ENCODE measurements at regions not wholly inside any gene's neighbourhood (a gene's known extent, or its start where the extent isn't known, plus 50 kb on each side); places are given as distances from the start of the nearest gene placed in this dataset.
"Not testable (repeated sequence)": the region's sequence is repeated elsewhere in the genome, so short reads cannot be mapped to it uniquely, and the experiment has no call there.

DNA sequence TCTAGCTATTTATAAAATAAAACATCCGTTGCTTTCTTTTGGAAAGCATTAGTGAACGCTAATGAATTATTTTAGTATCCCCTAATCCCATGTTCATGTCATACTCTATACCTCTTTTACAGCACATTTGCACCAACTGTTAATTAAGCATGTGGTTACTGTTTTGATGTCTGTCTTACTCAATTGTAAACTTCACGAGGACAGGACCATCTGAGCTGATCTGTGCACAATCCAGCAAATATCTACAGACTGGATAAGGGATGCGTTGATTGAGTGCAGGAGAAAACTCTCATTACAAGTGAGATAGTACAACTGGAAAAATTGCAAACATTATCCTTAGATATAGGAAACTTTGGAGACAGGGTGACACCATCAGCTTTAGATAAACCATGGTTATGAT, 201.1 kb downstream of the PCDH20 start:
- DNase-seq: no peak

DNA sequence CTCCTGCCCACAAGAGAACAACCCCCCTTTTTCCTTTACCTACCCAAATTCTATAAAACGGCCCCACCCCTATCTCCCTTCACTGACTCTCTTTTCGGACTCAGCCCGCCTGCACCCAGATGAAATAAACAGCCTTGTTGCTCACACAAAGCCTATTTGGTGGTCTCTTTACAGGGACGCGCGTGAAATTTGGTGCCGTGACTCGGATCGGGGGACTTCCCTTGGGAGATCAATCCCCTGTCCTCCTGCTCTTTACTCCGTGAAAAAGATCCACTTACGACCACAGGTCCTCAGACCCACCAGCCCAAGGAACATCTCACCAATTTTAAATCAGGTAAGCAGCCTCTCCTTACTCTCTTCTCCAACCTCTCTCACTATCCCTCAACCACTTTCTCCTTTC, 209.8 kb downstream of the PCDH20 start:
- DNase-seq: not testable (repeated sequence)

DNA sequence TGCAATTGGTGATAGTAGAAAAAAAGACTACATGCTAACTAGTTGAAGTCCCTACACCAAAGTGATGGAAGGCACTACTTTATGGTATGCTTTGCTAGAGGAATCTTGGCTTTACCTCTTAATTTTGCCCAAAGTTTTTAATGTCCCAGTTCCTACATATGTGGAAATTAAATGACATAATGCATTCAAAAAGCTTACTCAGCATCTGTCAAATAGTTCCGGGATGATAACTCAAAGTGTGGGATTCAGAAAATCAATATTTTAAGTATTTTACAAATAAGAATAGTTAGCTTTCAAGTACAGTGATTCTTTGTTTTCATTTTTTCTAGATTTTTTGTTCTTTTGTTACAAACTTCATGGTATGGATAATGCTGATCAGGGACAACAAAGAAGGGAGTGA, 211.6 kb downstream of the PCDH20 start:
- DNase-seq: no peak

DNA sequence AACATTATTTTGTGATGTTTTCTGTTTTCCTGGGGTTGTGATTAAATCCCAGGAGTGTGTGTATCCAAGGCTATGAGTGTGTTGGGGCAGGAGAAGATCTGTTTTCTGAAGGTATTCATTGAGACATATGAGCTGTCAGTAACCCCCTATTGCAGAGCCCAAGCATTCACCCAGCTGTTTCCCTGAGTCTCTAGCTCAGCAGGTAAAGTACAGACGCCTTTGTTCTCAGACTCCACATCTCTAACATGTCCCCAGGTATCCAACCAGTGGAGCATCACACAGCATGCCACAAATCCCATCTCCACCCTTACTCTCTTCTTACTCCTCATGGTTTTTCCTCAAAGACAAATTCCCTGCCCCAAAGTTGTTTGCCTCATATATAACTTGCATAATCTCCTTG, 213.6 kb downstream of the PCDH20 start:
- no peak for DNase-seq

DNA sequence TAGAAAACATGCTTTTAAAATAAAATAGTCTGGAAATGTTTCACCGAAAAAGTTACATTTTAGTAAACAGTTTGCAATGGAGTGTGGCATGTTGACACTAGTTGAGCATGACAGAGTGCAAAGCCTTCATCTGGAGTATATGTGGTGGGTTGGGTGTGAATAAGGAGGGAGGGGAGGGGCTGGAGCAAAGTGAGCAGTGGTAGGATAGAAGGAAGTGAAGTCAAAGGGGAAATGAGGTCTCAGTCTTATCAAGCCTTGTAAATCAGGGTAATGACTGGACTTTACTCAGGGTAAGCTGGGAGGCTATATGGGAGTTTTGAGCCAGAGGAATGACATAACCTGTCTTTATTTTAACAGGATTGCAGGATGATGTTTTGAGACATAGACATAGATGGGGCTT, 222.8 kb downstream of the PCDH20 start:
- DNase-seq: no peak

DNA sequence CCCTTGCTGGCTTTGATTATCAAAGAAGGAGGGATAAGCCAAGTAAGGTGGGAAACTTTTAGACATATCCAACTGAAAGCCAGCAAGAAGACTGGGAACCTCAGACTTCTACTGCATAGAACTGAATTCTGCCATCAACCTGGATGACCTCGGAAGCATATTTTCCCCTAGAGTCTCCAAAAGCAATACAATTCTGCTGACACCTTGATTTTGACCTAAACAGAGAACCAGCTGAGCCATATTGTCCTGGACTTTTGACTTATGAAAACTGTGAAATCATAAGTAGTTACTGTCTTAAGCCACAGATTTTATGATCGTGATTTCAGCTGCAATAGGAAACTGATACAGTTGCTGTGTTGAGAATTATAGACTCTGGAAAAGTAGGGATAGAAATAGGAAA, 227.6 kb downstream of the PCDH20 start:
- no peak for DNase-seq

DNA sequence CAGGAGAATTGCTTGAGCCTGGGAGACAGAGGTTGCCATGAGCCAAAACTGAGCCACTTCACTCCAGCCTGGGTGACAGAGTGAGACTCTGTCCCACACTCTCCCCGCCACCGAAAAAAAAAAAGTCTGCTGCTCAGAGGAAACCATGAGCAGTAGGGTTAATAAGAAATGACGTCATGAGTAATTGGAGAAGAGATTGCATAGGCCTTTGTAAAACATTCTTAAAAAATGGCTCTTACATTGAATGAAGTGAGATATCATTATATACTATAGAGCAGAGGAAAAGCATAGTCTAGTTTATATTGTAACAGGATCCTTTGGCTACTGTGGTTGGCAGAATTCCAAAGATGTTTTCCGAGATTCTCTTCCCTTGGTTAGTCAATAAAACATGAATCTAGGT, 228.2 kb downstream of the PCDH20 start:
- DNase-seq: no peak

DNA sequence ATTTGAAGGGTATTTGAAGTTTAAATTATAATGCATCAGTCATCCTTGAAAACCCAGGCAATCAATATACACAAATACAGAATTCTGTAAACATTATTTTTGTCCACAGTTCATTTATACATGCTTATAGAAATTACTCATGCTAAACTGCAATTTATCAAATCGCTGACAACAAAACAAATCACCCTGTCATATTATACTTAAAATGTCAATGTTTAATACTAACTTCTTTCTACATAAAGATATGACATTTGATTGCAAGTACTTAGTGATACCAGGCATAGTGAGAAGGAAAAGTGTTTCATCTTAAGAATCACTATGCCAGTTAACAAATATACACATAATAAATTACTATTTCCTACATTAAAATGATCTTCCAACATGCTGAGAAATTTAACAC, 232.0 kb downstream of the PCDH20 start:
- no peak for DNase-seq

DNA sequence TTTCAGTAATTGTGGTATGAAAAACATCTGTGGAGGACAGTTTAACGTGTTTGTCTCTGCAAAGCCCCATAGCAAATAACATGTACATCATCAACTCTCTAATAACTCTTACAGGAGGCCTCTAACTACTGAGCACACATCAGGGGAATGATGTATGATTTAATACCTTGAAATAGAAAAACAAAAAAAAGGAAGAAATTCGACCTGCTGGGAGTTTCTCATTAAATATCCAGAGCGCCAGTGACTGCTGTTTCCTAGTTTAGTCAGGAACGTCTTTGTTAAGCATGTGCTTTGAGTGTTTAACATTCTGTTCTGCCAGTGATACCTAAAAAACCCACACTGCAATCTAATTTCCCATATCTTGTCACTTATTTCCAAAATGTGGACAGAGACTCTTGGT, 235.4 kb downstream of the PCDH20 start:
- no peak for DNase-seq

DNA sequence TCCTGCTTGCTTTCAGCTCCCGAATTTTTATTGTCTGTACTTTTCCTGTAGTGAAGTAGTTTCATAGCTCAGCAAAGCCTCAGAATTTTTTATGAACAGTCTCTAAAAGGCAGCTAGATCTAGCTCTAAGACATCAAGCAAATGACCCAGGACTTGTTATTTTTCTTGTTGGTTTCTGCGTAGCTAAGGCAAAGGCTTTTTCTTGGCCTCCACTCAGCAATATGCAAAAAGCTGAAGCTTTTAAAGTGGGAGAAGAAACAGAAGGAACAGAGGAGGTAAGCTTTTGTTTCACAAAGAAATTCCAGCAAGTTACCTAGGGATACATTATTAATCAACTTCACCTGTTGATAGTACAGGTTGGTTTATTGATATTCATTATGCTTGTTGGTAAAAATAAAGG, 235.9 kb downstream of the PCDH20 start:
- DNase-seq: no peak

DNA sequence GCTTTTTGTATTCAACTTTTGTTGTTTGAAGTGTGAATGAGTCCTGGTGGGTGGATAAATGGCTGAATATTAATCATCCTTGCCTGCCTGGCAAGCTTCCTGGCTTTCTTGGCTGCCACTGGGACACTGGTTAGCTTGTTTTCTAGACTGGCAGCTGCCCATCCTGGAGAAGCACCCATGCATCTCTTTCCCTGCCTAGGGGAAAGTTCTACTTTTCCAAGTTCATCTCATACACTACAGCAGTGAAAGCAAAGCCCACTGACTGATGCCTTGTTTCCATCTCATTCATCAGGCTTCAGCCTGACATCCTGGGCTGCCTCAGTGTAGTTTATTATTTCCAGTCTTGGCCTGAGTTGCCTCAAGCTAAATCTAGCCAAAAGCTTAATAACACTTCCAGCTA, 244.8 kb downstream of the PCDH20 start:
- no peak for DNase-seq

DNA sequence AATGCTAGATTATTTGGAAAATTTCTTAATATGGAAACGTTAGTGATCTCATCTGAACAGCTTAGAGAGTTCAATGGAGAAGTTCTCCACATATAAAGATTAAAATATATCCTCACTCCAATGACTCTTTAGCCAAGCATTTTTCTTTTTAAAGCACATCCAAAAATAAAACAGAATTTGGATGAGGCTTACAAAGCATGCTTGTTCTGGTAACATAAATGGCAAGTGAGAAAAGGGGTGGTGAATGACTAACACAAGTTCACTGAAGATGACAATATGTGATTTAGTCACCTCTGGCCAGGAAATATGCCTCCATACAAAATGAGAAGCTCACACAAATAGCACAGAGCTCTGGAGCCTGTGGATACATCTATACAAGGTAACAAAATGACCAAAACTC, 253.0 kb downstream of the PCDH20 start:
- no peak for DNase-seq

DNA sequence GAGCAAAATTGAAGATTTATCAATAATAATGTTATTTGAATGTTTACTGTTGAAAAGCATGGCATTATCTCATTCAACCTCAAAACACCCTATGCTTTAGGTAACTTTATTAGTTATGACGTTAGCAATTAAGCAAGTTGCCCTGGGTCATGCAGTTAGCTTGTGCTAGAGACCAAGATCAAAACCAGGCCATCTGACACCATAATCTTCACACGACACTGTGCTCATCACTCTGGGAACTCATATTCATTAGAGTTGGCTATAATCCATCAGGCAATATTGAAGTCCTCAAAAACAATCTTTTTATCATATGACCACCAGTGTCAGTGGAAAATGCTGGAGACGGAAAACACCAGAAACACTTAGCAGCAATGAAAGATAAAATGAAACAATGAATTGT, 253.5 kb downstream of the PCDH20 start:
- no peak for DNase-seq

DNA sequence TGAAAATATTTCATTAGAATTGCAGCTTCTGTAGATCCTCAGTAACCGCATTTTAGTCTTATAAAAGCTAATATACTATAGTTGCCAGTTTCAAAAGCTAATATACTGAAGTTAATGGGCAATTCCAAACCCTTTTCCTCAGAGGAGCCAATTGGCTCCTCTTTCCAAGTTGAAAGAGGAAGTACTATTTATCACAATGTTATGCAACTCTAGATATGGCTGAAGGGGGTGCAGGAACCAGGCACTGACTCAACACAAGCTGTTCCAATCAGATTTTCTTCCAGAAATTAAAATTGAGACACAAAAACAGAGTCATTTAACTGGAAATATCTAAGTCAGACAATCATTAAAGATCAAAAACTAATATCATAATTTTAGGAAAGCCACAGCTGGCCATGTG, 258.9 kb downstream of the PCDH20 start:
- DNase-seq: no peak

DNA sequence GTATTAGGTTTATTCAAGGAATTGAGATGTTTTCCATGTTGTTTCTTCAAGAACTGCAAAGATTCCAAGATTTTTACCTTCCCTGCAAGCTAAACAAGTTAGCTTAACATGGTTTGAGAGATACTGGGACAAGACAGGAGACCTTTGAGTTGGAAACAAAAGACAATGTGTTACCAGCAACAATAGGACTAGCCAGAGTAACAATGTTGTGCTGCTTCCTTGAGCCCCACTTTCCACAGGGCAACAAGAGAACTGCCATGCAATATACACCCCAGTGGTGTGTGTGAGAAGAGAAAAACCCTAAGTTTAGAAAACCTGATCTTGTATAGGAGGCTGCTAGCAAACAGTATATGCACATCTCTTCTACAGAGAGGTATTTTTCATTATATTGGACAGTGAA, 264.6 kb downstream of the PCDH20 start:
- DNase-seq: no peak

DNA sequence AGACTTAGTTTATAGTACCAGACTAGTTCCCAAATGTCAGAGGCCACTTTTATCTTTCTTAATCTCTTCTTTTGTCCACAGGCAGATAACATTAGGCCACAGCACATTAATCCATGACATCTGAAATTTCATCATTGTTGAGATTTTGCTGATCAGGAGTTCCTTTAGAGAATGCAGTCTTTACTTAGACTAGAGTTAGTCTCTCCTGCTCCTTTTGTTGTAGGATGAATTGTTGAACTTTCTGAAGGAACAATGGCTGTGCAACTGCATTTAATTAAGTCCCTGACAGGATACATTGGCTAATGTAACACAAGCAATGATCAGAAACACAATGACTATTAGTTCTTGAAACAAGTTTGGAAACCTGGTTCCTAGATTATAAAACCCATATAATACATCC, 266.3 kb downstream of the PCDH20 start:
- no peak for DNase-seq

DNA sequence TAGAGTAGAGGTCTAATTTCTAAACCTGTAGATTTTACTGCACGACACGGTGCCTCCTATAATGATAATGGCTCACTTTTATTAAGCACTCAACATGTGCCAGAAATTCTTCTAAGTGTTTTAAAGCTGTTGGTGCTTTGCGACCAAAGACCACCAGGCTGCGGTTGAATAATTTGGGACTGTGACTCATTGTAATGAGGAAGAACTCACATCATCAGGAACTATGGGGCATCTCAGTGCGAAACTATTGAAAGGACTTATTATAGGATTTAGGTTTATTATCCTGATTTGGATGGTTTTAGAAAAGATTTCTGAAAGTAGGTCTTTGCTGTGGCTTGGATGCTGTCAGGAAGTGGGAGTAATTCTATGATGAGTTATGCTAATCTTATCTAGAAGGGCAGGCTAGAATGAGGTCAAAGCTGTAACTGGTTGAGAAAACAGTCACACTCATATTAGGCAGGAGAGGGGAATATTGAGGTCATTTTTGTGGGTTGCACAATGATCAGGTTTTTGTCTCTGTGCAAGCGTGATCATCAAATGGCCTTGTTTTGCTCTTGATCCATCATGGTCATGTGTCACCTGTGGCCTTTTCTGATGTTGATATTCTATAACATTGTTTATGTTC, 266.8 kb downstream of the PCDH20 start:
- no peak for DNase-seq

DNA sequence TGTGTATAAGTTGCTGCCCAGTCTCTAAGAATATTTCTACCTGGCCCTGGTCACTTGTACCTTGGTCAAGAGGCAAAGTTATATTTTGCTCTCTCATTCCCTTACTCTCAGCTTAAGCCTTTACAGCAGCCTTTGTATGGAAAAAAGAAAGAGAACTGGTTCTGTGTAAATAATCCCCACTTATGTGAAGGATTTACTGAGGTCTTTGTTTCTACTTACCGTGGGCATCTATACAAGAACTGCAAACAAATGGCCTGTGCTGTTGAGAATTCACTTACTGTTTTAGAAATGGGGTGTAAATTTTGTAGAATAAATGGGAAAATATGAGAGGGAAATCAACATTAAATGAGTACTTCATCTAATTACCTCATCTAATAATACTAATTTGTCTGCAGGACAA, 267.4 kb downstream of the PCDH20 start:
- DNase-seq: no peak

DNA sequence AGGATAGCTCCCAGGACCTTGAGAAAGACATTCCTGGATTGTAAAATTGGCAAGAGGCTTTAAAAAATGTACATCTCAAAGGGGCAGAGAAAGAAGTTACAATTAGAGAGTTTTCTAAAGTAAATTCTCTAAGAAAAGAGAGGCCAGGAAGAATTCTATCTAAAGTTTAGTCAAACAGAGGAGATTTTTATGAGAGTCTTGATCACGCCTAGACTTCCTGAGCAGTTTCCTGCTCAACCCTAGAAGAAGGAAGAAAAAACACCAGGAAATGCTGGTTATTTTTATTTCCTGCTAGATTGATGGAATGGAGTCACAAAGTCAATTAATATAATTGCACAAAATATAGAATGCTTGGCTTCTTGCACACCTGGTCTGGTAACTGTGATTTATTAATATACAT, 269.1 kb downstream of the PCDH20 start:
- no peak for DNase-seq

DNA sequence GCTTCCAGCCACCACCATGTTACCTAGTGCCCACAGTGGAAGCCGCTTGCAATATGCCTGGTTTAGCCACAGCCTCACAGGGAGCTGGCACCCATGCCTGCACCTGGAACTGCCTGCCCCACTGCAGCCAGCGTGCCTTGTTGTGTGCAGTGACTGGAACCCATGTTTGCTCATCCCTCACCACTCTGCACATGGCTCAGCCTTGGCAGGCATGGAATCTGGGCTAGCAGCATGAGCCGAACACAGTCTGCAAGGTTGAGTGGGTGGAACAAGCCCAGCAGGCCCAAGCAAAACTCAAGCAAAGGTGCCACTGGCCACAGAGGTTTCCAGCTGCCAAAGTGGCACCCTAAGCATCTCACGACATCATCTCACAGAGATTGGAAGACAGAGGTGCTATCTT, 269.5 kb downstream of the PCDH20 start:
- no peak for DNase-seq

DNA sequence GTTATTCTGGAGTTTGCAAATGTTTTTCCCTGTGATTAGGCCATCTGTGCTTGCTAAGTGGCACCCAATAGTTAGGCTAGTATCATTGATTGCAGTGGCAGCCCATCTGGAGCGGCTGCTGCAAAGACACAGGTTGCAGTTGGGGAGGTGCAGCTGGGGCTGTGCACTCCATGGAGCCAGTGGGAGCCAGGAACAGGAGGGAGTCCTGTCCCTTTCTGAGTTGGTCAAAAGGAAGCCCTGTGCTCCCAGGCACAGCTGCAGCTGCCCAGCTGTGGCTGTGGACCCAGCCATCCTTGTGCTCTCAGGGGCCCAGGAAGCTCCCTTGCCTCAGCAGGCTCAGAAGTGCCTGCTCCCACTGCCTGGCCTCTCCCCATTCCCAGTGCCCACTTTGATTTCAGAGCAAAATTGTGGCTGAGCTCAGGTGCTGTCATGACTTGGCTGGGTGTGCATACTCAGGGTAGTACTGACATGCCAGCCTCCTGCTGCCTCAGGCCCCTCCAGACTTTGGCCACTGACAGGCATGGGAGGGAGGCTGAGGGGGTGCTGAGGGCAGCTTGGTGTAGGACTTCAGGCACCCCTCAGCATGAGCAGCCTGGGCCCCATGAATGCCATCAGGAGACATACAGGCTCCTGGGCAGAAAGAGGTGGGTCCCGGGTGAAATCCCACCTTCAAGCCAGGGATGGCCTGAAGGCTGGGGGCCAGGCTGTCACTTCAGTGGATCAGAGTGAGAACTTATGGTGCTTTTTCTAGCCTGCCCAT, 270.6 kb downstream of the PCDH20 start:
- no peak for DNase-seq

DNA sequence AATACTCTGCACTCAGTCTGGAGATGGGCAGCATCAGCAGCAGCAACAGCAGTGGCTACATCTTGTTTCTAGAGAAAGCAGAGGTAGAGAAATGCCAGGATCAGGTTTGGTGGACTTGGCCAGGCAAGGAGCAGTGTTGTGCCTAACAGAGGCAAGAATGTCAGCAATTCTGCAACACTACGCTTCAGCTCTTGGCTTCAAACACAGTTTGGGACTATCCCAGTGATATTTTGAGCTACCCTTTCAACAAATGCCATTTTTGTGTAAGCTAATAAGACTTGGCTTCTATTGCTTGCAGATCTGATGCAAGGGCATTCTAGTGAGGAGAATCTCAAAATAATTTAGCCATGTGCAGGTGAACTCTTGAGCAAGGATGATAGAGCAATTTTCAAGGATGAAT, 271.3 kb downstream of the PCDH20 start:
- no peak for DNase-seq

DNA sequence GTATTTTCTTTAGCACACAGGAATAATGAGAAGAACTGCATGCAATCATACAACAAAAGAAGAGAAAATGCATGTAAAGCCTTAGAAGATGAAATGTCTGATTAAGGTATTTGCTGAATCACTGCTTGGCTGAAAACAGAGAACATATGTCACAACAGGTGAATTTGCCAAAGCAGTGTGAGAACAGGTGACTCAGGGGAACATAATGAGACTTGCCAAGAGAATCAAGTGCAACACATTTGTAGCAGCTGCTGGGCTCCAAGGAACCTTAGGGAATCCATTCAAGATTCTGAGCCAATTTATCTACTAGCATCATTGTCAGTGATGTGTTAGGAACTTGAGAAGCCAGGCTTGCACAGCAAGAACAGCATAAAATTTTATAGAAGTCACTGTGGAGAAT, 273.1 kb downstream of the PCDH20 start:
- DNase-seq: no peak

DNA sequence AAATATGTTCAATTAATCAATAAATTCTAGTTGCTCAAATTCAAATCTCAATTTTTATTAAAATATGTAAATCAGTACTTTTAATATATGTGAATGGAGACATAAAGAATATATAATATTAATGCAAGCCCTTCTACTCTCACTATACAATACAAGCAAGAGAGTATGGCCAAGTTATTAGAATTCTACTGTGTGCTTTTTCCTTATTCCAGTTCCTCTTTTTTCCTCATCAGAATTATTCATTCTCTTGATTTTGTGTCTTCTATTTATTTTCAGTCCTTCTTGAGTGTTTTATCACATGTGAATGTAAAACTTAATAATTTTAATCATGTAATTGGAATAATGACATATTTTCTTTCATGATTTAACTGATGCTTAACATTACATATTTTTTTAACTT, 276.8 kb downstream of the PCDH20 start:
- no peak for DNase-seq

DNA sequence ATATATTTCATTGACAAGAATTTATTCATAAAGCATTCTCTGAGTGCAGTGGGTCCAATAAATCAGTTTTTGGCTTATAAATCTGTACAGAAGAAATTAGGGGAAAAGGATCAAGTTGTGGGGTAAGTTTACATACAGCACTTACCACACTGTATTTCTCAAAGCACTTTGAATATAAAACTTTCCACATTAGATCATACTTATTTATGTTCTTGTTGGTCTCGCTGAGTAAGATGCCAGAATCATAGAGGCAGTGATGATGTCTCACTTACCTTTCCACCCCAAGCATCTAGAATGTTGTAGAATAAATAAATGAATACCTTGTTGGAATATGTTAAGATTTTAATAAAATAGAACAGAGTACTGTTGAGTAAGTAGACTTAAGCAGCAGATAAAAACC, 279.1 kb downstream of the PCDH20 start:
- no peak for DNase-seq
